ENCODE measurements at regions not wholly inside any gene's neighbourhood (a gene's known extent, or its start where the extent isn't known, plus 50 kb on each side); places are given as distances from the start of the nearest gene placed in this dataset.

DNA sequence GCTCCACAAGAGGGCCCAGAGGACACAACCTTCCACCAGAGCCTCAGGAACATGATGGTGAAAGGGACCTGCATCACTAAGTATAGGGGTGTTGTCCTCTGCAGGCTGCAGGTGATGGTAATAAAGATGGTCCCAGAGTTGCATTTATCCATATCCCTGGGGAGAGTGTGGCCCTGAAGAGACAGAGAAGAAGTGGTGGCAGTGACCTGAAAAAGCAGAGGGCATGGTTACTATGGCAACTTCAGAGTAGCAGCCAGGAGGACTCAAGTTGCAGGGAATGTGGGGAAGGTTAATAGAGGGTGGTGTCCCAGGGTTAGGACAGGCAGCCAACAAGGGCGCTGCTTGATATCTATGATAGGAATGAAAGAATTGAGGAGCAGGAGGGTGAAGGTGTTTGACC is 57.1 kb downstream of the HLA-A start:
- DNase-seq, result no peak

DNA sequence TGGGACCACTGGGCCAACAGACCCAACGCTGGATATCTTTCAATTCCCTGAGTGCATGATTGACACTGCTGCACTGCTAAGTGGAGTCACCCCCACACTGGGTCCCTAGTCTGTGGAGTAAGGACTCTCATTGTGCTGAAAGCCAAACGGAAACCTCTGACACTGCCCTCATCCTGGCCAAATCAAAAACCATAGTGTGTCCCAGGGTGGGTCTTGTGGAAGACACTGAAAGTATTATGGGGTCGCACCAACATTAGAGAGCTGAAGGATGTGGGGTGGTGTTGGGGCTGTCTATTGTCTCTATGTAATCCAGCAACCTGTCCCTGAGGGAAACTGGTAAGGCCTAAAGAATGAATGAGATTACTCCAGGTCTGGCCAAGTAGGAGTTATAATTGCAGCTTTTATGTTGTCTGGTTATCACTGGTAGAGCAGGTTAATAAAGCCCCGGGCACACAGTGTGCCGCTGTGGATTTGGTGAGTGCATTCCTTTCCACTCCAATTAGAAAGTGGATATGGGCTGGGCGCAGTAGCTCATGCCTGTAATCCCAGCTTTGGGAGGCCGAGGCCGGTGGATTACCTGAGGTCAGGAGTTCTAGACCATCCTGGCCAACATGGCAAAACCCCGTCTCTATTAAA is 57.9 kb downstream of the HLA-A start:
- no peak for DNase-seq

DNA sequence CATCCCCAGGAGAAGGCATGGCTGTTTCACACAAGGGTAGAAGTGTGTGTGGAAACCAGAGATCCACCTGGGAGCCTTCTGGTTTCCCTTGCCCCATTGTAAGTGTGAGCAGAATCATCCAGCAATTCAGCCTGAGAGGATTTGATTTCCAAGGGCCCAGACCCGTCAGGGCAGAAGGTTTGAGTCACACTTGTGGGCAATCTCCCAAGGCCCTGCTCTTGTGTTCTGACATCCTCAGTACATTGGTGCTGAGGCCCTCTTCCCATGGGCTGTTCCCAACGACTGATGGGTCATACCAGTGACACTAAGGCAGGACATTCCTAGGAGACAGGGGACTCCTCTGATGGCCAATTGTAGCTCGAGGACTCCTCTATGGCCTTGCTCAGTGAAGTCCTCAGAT is 58.2 kb upstream of the POLR1H start:
- no peak for DNase-seq

DNA sequence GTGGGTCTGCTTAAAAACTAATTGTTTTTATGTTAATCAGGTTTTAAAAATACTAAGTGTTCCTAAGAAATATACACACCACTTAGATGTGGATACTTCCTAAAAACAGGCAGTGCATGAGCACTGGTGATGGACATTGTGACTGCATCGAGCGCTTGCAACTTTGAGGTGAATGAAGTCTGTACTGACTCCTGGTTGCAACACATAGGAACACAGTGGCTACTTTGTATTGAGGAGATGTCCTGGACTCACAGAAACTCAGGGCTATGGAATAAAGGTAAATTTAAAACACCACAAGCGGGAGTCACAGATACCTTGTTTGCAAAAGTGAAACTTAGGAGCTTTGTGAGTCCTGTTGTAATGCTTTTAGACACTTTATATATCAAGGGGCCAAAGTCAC is 55.6 kb upstream of the POLR1H start:
- no peak for DNase-seq

DNA sequence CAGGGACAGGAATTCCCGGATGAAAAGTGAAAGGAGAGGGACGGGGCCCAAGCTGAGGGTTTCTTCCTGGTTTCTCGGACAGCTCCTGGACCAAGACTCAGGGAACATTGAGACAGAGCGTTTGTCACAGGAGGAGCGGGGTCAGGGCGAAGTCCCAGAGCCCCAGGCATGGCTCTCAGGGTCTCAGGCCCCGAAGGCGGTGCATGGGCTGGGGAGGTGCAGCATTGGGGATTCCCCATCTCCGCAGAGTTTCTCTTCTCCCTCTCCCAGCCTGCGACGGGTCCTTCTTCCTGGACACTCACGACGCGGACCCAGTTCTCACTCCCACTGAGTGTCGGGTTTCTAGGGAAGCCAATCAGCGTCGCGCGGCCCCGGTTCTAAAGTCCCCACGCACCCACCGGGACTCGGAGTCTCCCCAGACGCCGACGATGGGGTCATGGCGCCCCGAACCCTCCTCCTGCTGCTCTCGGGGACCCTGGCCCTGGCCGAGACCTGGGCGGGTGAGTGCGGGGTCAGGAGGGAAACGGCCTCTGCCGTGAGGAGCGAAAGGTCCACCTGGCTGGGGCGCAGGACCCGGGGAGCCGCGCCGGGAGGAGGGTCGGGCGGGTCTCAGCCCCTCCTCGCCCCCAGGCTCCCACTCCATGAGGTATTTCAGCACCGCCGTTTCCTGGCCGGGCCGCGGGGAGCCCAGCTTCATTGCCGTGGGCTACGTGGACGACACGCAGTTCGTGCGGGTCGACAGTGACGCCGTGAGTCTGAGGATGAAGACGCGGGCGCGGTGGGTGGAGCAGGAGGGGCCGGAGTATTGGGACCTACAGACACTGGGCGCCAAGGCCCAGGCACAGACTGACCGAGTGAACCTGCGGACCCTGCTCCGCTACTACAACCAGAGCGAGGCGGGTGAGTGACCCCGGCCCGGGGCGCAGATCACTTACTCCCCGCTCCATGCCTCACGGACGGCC is 54.6 kb upstream of the POLR1H start:
- peak in 1 of 2 experiments; percentile 27 for DNase-seq

DNA sequence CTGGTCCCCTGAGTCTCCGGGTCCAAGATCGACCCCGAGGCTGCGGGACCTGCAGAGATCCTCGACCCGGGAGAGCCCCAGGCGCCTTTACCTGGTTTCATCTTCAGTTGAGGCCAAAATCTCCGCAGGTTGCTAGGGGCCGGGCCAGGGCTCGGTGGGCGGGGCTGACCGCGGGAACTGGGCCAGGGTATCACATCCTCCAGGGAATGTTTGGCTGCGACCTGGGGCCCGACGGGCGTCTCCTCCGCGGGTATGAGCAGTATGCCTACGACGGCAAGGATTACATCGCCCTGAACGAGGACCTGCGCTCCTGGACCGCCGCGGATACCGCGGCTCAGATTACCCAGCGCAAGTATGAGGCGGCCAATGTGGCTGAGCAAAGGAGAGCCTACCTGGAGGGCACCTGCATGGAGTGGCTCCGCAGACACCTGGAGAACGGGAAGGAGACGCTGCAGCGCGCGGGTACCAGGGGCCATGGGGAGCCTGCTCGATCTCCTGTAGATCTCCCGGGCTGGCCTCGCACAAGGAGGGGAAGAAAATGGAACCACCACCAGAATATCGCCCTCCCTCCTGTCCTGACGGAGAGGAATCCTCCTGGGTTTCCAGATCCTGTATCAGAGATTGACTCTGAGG is 53.8 kb upstream of the POLR1H start:
- DNase-seq, result peak in 1 of 2 experiments; percentile 62

DNA sequence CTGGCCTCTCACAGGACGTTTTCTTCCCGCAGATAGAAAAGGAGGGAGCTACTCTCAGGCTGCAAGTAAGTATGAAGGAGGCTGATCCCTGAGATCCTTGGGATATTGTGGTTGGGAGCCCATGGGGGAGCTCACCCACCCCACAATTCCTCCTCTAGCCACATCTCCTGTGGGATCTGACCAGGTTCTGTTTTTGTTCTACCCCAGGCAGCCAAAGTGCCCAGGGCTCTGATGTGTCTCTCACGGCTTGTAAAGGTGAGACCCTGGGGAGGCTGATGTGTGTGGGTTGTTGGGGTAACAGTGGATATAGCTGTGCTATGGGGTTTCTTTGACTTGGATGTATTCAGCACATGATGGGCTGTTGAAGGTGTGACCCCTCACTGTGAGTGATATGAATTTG is 52.0 kb upstream of the POLR1H start:
- DNase-seq, result no peak
